GM21390 (cell line): ENCODE measurements at regions not wholly inside any gene's neighbourhood (a gene's known extent, or its start where the extent isn't known, plus 50 kb on each side); places are given as distances from the start of the nearest gene placed in this dataset.

Source experiments
- ATAC-seq: cut with Tn5 transposase; IDR thresholded peaks from one replicate; pipeline ENCODE4 v1.9.1; 2021; ENCODE audit not compliant: unreplicated experiment

DNA sequence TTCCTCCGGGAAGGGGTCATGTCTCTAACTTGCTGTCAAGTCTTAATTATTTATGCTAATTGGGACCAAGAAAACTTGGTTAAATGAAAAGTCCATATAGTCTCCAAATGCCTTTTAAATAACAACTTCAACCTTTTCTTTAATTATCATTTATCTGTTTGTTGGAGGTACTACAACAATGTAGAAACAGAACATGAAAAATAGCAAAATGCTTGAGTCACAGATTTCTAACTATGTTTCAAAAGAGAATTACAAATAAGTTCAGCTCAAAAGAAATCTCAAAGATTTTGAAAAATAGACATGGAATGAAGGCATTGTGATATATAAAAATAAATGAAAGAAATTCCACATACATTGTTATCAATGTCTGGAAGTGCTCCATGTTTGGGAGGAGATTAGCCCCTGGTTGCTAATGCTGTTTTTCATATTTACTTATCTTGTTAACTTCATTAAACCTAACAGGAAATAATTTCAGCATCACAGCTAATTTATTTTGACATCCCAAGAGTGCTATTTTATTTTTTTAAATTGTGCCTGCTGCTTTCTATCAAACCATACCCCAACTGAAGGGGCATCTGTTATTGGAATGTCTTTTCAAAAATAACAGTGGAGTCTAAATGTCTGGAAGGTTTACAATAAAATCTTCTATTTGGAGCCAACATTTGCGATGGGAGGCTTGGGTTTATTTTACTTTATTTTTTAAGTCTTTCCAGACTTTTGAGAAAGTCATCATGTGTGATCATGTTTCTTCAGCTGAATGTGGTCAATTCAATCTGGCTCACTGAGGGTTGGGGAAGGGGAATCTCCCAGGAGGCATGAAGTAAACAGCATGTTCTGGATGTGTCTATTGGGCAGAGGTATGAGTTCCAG, 53.1 kb upstream of the ANKRD55 start:
- ATAC-seq, result no peak

DNA sequence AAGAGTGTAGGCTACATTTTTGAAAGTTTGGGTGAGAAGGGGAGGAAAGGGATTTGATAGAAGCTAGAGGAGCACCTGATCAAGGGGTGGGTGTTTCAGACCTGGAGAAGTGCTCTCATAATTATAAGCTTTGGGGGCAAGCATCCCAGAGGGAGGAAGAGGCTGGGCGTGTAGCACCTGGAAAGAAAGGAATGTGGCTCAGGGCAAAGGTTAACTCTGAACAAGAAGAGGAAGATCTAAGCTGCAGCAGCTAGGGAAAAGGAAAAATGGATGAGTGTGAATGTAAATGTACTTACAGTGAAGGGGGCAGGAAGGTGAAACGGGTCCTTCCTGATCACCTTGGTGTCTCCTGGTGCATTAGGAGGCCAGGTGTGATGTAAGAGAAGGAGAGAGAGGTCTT, 49.8 kb upstream of the ANKRD55 start:
- no peak for ATAC-seq
